ENCODE measurements at regions not wholly inside any gene's neighbourhood (a gene's known extent, or its start where the extent isn't known, plus 50 kb on each side); places are given as distances from the start of the nearest gene placed in this dataset.

- Histone ChIP-seq H3K27me3 (ENCODE audit: control insufficient read depth, insufficient read depth, low read length) (no peaks in the 10 kb centered on the region), H3K4me1 (ENCODE audit: control insufficient read depth, insufficient read depth, low read length) (peaks cover 11% of the 10 kb centered on the region), H3K36me3 (ENCODE audit: control insufficient read depth, insufficient read depth, low read length) (no peaks in the 10 kb centered on the region), H3K27ac (ENCODE audit: low read depth, low read length) (no peak overlapping the region), H3K4me3 (ENCODE audit: low read depth, low read length) (no peak overlapping the region), H3K9me3 (ENCODE audit: control insufficient read depth, insufficient read depth, low read length) (no peaks in the 10 kb centered on the region), H3K9ac (ENCODE audit: low read depth, low read length) (no peak overlapping the region)
Observed at GRCh38 chrX:37926700-37927099, 79.3 kb upstream of the DYNLT3 start.

GRCh38 chrX:37942170-37942569, 64.2 kb upstream of the SYTL5 start:
- peaks cover 20% of the 10 kb centered on the region for H3K4me1 ChIP-seq (ENCODE audit: control insufficient read depth, insufficient read depth, low read length)
- H3K27me3 ChIP-seq (ENCODE audit: control insufficient read depth, insufficient read depth, low read length) = no peaks in the 10 kb centered on the region

DNA sequence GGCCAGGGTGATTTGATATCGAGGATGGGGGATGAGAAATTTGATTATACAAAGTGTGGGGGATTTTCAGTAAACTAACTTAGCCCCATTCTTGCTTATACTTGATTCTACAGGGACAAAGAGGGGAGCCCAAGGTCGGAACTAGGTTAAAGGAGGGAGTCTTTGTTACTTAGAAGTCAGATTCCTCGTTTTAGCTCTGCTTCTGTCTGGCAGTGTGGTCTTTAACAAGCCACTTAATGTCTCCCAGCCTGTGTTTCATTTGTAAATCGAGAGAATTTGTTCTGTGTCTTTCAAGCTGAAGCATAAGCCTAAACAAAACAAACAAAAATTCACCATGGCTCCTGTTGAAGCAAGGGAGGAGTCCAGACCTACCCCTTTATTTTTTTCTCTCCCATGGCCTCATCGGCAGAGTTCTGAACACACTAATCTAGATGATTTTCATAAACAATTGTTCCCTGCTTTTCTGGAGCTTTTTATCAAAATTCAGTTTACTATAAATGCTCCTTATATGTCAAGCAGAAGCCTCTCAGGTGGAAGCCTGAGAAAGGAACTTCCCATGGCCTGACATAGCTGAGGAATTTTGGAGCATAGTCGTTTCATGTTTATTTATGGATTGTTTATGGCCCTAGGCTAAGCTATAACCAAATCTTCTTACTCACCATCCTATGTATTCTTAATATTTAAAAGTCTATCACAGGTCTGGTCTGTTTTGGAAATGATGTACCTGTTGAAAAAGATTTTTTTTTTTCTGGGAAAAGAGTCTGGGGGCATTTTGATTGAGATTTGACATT, 62.6 kb upstream of the SYTL5 start:
- Histone ChIP-seq H3K27me3 (ENCODE audit: control insufficient read depth, insufficient read depth, low read length) (no peaks in the 10 kb centered on the region), H3K9me3 (ENCODE audit: control insufficient read depth, insufficient read depth, low read length) (no peaks in the 10 kb centered on the region), H3K27ac (ENCODE audit: low read depth, low read length) (no peak overlapping the region), H3K36me3 (ENCODE audit: control insufficient read depth, insufficient read depth, low read length) (no peaks in the 10 kb centered on the region), H3K4me3 (ENCODE audit: low read depth, low read length) (no peak overlapping the region), H3K9ac (ENCODE audit: low read depth, low read length) (no peak overlapping the region), H3K4me1 (ENCODE audit: control insufficient read depth, insufficient read depth, low read length) (peaks cover 14% of the 10 kb centered on the region)

More at GRCh38 chrX:37942170-37942569, 64.2 kb upstream of the SYTL5 start:
- H3K36me3 ChIP-seq (ENCODE audit: control insufficient read depth, insufficient read depth, low read length) = no peaks in the 10 kb centered on the region
- H3K27ac ChIP-seq (ENCODE audit: low read depth, low read length) = no peak overlapping the region
- no peaks in the 10 kb centered on the region for H3K9me3 ChIP-seq (ENCODE audit: control insufficient read depth, insufficient read depth, low read length)
- no peak overlapping the region for H3K9ac ChIP-seq (ENCODE audit: low read depth, low read length)
- no peak overlapping the region for H3K4me3 ChIP-seq (ENCODE audit: low read depth, low read length)

DNA sequence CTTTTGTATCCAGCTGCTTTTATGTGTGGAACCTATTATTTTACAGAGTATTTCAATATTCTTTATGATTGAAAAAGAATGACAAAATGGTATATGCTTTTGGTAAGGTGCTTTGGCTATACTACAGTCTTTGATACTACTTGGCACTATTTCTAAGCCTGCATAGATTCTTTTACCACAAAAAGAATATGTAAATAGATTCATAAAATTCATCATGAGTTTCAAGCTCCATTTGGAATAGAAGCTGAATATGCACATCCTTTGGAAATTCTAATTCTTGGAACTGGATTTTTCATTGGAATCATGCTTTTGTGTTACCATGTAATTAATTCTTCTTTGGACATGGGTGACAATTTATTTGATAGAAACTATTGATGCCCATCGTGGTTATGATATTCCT, 60.2 kb upstream of the SYTL5 start:
- H3K4me1 ChIP-seq (ENCODE audit: control insufficient read depth, insufficient read depth, low read length) = peaks cover 14% of the 10 kb centered on the region
- no peak overlapping the region for H3K9ac ChIP-seq (ENCODE audit: low read depth, low read length)
- no peaks in the 10 kb centered on the region for H3K9me3 ChIP-seq (ENCODE audit: control insufficient read depth, insufficient read depth, low read length)
- H3K4me3 ChIP-seq (ENCODE audit: low read depth, low read length) = no peak overlapping the region
- H3K27ac ChIP-seq (ENCODE audit: low read depth, low read length) = no peak overlapping the region
- H3K27me3 ChIP-seq (ENCODE audit: control insufficient read depth, insufficient read depth, low read length) = no peaks in the 10 kb centered on the region
- H3K36me3 ChIP-seq (ENCODE audit: control insufficient read depth, insufficient read depth, low read length) = no peaks in the 10 kb centered on the region

GRCh38 chrX:37955273-37955672, 51.1 kb upstream of the SYTL5 start:
- peaks cover 4% of the 10 kb centered on the region; the same call in 1 of the 2 replicates for H3K27me3 ChIP-seq (ENCODE audit: control insufficient read depth, insufficient read depth, low read length)
- no peaks in the 10 kb centered on the region for H3K36me3 ChIP-seq (ENCODE audit: control insufficient read depth, insufficient read depth, low read length)
- no peaks in the 10 kb centered on the region for H3K9me3 ChIP-seq (ENCODE audit: control insufficient read depth, insufficient read depth, low read length)
- H3K4me3 ChIP-seq (ENCODE audit: low read depth, low read length) = no peak overlapping the region
- H3K4me1 ChIP-seq (ENCODE audit: control insufficient read depth, insufficient read depth, low read length) = 0 out of 2 replicates have a peak, but pooled peaks cover 3% of the 10 kb centered on the region
- no peak overlapping the region for H3K27ac ChIP-seq (ENCODE audit: low read depth, low read length)
- no peak overlapping the region for H3K9ac ChIP-seq (ENCODE audit: low read depth, low read length)

GRCh38 chrX:37956223-37956622, 50.1 kb upstream of the SYTL5 start:
- Histone ChIP-seq H3K36me3 (ENCODE audit: control insufficient read depth, insufficient read depth, low read length) (no peaks in the 10 kb centered on the region), H3K27me3 (ENCODE audit: control insufficient read depth, insufficient read depth, low read length) (peaks cover 4% of the 10 kb centered on the region; the same call in 1 of the 2 replicates), H3K4me3 (ENCODE audit: low read depth, low read length) (no peak overlapping the region), H3K27ac (ENCODE audit: low read depth, low read length) (no peak overlapping the region), H3K9me3 (ENCODE audit: control insufficient read depth, insufficient read depth, low read length) (no peaks in the 10 kb centered on the region), H3K9ac (ENCODE audit: low read depth, low read length) (no peak overlapping the region), H3K4me1 (ENCODE audit: control insufficient read depth, insufficient read depth, low read length) (0 out of 2 replicates have a peak, but pooled peaks cover 3% of the 10 kb centered on the region)
